ENCODE measurements at regions not wholly inside any gene's neighbourhood (a gene's known extent, or its start where the extent isn't known, plus 50 kb on each side); places are given as distances from the start of the nearest gene placed in this dataset.

GRCh38 chr15:93185796-93186195 lies 96.8 kb upstream of the RGMA start:
- Mint-ChIP-seq H3K9me3 (no peaks in the 10 kb centered on the region), H3K27me3 (peaks cover 1% of the 10 kb centered on the region), H3K4me3 (no peak overlapping the region), H3K4me1 (ENCODE audit: low read depth) (no peaks in the 10 kb centered on the region), H3K36me3 (ENCODE audit: low read depth) (no peaks in the 10 kb centered on the region), H3K27ac (no peak overlapping the region)
- intact Hi-C loops (cut with micrococcal nuclease) = no loop called here
- TF ChIP-seq CTCF (IDR thresholded peaks at IDR 0.05) = no peak
- DNase-seq (no peak), ATAC-seq (no peak)
- ChIA-PET POLR2A (no interaction called here), CTCF (no interaction called here)

- H3K4me1 Mint-ChIP-seq (ENCODE audit: low read depth) = no peaks in the 10 kb centered on the region
- intact Hi-C loops (cut with micrococcal nuclease) = no loop called here
- no peak overlapping the region for H3K27ac Mint-ChIP-seq
- no peak for TF ChIP-seq CTCF (IDR thresholded peaks at IDR 0.05)
- POLR2A ChIA-PET = no interaction called here
- H3K9me3 Mint-ChIP-seq = no peaks in the 10 kb centered on the region
- CTCF ChIA-PET = interaction anchor here (1.6 kb wide), 1 partner anchor 95 kb away, joined by 5 read pairs; no protein-coding TSS in a partner anchor
- no peak overlapping the region for H3K4me3 Mint-ChIP-seq
- H3K27me3 Mint-ChIP-seq = no peaks in the 10 kb centered on the region
- ATAC-seq (no peak), DNase-seq (no peak)
- H3K36me3 Mint-ChIP-seq (ENCODE audit: low read depth) = no peaks in the 10 kb centered on the region
These were observed 93.7 kb upstream of the RGMA start for GRCh38 chr15:93182703-93183205.

GRCh38 chr15:93180656-93181055 lies 91.6 kb upstream of the RGMA start:
- no peak for DNase-seq
- no peak overlapping the region for H3K4me3 Mint-ChIP-seq
- ATAC-seq = no peak
- H3K4me1 Mint-ChIP-seq (ENCODE audit: low read depth) = no peaks in the 10 kb centered on the region
- peaks cover 5% of the 10 kb centered on the region for H3K27me3 Mint-ChIP-seq
- no peaks in the 10 kb centered on the region for H3K36me3 Mint-ChIP-seq (ENCODE audit: low read depth)
- ChIA-PET POLR2A (no interaction called here), CTCF (no interaction called here)
- H3K27ac Mint-ChIP-seq = no peak overlapping the region
- H3K9me3 Mint-ChIP-seq = no peaks in the 10 kb centered on the region
- TF ChIP-seq CTCF (IDR thresholded peaks at IDR 0.05) = no peak
- intact Hi-C loops (cut with micrococcal nuclease) = no loop called here

GRCh38 chr15:93180128-93180527 lies 91.1 kb upstream of the RGMA start:
- POLR2A ChIA-PET = no interaction called here
- Mint-ChIP-seq H3K27me3 (peaks cover 6% of the 10 kb centered on the region), H3K36me3 (ENCODE audit: low read depth) (no peaks in the 10 kb centered on the region), H3K4me1 (ENCODE audit: low read depth) (no peaks in the 10 kb centered on the region), H3K27ac (no peak overlapping the region), H3K9me3 (no peaks in the 10 kb centered on the region), H3K4me3 (no peak overlapping the region)
- CTCF ChIA-PET = no interaction called here
- no peak for DNase-seq
- ATAC-seq = no peak
- TF ChIP-seq CTCF (IDR thresholded peaks at IDR 0.05) = no peak
- intact Hi-C loops (cut with micrococcal nuclease) = no loop called here

- no peak overlapping the region for H3K27ac Mint-ChIP-seq
- CTCF ChIA-PET = no interaction called here
- no peak for TF ChIP-seq CTCF (IDR thresholded peaks at IDR 0.05)
These were observed 90.7 kb upstream of the RGMA start for GRCh38 chr15:93179700-93180102.

More at GRCh38 chr15:93179700-93180102, 90.7 kb upstream of the RGMA start:
- no peaks in the 10 kb centered on the region for H3K36me3 Mint-ChIP-seq (ENCODE audit: low read depth)
- no peaks in the 10 kb centered on the region for H3K4me1 Mint-ChIP-seq (ENCODE audit: low read depth)
- POLR2A ChIA-PET = no interaction called here
- ATAC-seq (no peak), DNase-seq (no peak)
- no peaks in the 10 kb centered on the region for H3K9me3 Mint-ChIP-seq
- intact Hi-C loops (cut with micrococcal nuclease) = no loop called here
- no peak overlapping the region for H3K4me3 Mint-ChIP-seq
- peaks cover 6% of the 10 kb centered on the region for H3K27me3 Mint-ChIP-seq
